CD4-positive, alpha-beta memory T cell (primary cell): ENCODE measurements at regions not wholly inside any gene's neighbourhood (a gene's known extent, or its start where the extent isn't known, plus 50 kb on each side); places are given as distances from the start of the nearest gene placed in this dataset.
"Not testable (repeated sequence)": the region's sequence is repeated elsewhere in the genome, so short reads cannot be mapped to it uniquely, and the experiment has no call there.

Source experiments
- CTCF ChIA-PET: fragments of 350-600 bp; sonication (Branson Sonifier 250); formaldehyde crosslinking; loops from one replicate; lab custom pipeline; 2021; ENCODE audit warnings: inconsistent platforms; ENCODE audit not compliant: partially characterized antibody; lab: Charles Lee
- POLR2A ChIA-PET: fragments of 350-600 bp; sonication (Branson Sonifier 250); formaldehyde crosslinking; loops from one replicate; lab custom pipeline; 2021; ENCODE audit not compliant: partially characterized antibody; lab: Charles Lee
- DNase-seq, 5 donors: peaks; one replicate each; pipeline versions ENCODE4 v3.0.0 to v3.0.0-alpha.2; 2020 to 2022; ENCODE audit warnings: mixed read lengths in 1 of 5
- H3K27ac ChIP-seq: one replicate; pipeline ENCODE4 v1.7.0; 2013; ENCODE audit warnings: low read depth, low read length
- H3K27me3 ChIP-seq: 2 replicates; pipeline ENCODE4 v1.7.0; 2013; ENCODE audit warnings: mild to moderate bottlenecking, low read length, moderate library complexity; ENCODE audit not compliant: insufficient read depth
- H3K36me3 ChIP-seq: 2 replicates; pipeline ENCODE4 v1.7.0; 2013; ENCODE audit warnings: mild to moderate bottlenecking, low read length, moderate library complexity; ENCODE audit not compliant: insufficient read depth
- H3K4me1 ChIP-seq: 2 replicates; pipeline ENCODE4 v1.7.0; 2013; ENCODE audit warnings: mild to moderate bottlenecking, low read length, moderate library complexity; ENCODE audit not compliant: insufficient read depth
- H3K4me3 ChIP-seq, 2 donors: one replicate each; pipeline ENCODE4 v1.7.0; 2013; ENCODE audit warnings: low read length in 2 of 2, mild to moderate bottlenecking in 1 of 2
- H3K9me3 ChIP-seq, 2 donors: one replicate each; pipeline ENCODE4 v1.7.0; 2013; ENCODE audit warnings: low read length in 2 of 2, control low read depth in 1 of 2; ENCODE audit not compliant: control insufficient read depth in 1 of 2
- H3K27ac Mint-ChIP-seq, 7 donors: one replicate each; pipeline ENCODE4 v1.8.0; 2020 to 2021; ENCODE audit warnings: mixed read lengths in 7 of 7, mild to moderate bottlenecking in 6 of 7, inconsistent platforms in 3 of 7, moderate library complexity in 3 of 7
- H3K27me3 Mint-ChIP-seq, 2 donors: one replicate each; pipeline ENCODE4 v1.8.0; 2020 to 2021; ENCODE audit warnings: mixed read lengths in 2 of 2
- H3K36me3 Mint-ChIP-seq, 2 donors: one replicate each; pipeline ENCODE4 v1.8.0; 2020 to 2021; ENCODE audit warnings: mixed read lengths in 2 of 2, inconsistent platforms in 1 of 2, mild to moderate bottlenecking in 1 of 2
- H3K4me1 Mint-ChIP-seq, 4 donors: one replicate each; pipeline ENCODE4 v1.8.0; 2020 to 2021; ENCODE audit warnings: mixed read lengths in 4 of 4, mild to moderate bottlenecking in 1 of 4
- H3K4me3 Mint-ChIP-seq, 8 donors: one replicate each; pipeline ENCODE4 v1.8.0; 2020 to 2021; ENCODE audit warnings: mixed read lengths in 8 of 8, mild to moderate bottlenecking in 7 of 8, moderate library complexity in 6 of 8, inconsistent platforms in 3 of 8
- H3K9me3 Mint-ChIP-seq, 8 donors: one replicate each; pipeline ENCODE4 v1.8.0; 2020 to 2021; ENCODE audit warnings: mixed read lengths in 8 of 8, mild to moderate bottlenecking in 5 of 8, inconsistent platforms in 3 of 8, moderate library complexity in 1 of 8
- intact Hi-C: fragments of 100-400 bp; cut with micrococcal nuclease; formaldehyde crosslinking; loops from one replicate; pipeline ENCODE4 v1.15.1; 2023

GRCh38 chr7:118995350-118995749 lies 770.8 kb downstream of the ANKRD7 start:
- intact Hi-C loops: no loop called here
- DNase-seq: no peak
- POLR2A ChIA-PET: no interaction called here
- Histone ChIP-seq H3K36me3 (no peaks in the 10 kb centered on the region), H3K4me3 (no peak overlapping the region), H3K4me1 (no peaks in the 10 kb centered on the region), H3K9me3 (no peaks in the 10 kb centered on the region), H3K27ac (no peak overlapping the region), H3K27me3 (no peaks in the 10 kb centered on the region)
- Mint-ChIP-seq H3K27ac (no peak overlapping the region), H3K4me3 (no peak overlapping the region), H3K9me3 (peaks cover 0 to 3% (median under 1%) of the 10 kb centered on the region in 8 donors), H3K4me1 (no peaks in the 10 kb centered on the region), H3K36me3 (no peaks in the 10 kb centered on the region), H3K27me3 (no peaks in the 10 kb centered on the region)
- CTCF ChIA-PET: no interaction called here

- no peak for DNase-seq
- Histone ChIP-seq H3K27ac (no peak overlapping the region), H3K9me3 (no peaks in the 10 kb centered on the region), H3K36me3 (no peaks in the 10 kb centered on the region), H3K27me3 (no peaks in the 10 kb centered on the region), H3K4me3 (no peak overlapping the region), H3K4me1 (no peaks in the 10 kb centered on the region)
- H3K4me1 Mint-ChIP-seq: no peaks in the 10 kb centered on the region
- H3K36me3 Mint-ChIP-seq: no peaks in the 10 kb centered on the region
- ChIA-PET POLR2A (no interaction called here), CTCF (no interaction called here)
- H3K27me3 Mint-ChIP-seq: no peaks in the 10 kb centered on the region
- intact Hi-C loops: no loop called here
- peaks cover 0 to 6% (median 1%) of the 10 kb centered on the region in 8 donors for H3K9me3 Mint-ChIP-seq
- no peak overlapping the region for H3K4me3 Mint-ChIP-seq
- no peak overlapping the region for H3K27ac Mint-ChIP-seq
Observed at GRCh38 chr7:119007236-119007635, 782.7 kb downstream of the ANKRD7 start.

- Histone ChIP-seq H3K9me3 (no peaks in the 10 kb centered on the region), H3K4me3 (no peak overlapping the region), H3K27me3 (no peaks in the 10 kb centered on the region), H3K36me3 (no peaks in the 10 kb centered on the region), H3K27ac (no peak overlapping the region), H3K4me1 (no peaks in the 10 kb centered on the region)
- Mint-ChIP-seq H3K27me3 (no peaks in the 10 kb centered on the region), H3K36me3 (no peaks in the 10 kb centered on the region), H3K4me1 (no peaks in the 10 kb centered on the region), H3K27ac (no peak overlapping the region), H3K4me3 (no peak overlapping the region), H3K9me3 (peaks cover 0 to 6% (median 3%) of the 10 kb centered on the region in 8 donors)
- POLR2A ChIA-PET: no interaction called here
- CTCF ChIA-PET: no interaction called here
- no peak for DNase-seq
- intact Hi-C loops: no loop called here
Observed at GRCh38 chr7:119010635-119011034, 786.1 kb downstream of the ANKRD7 start.

GRCh38 chr7:119026391-119026790 lies 801.9 kb downstream of the ANKRD7 start:
- H3K27ac Mint-ChIP-seq: no peak overlapping the region
- Histone ChIP-seq H3K27ac (no peak overlapping the region), H3K4me1 (no peaks in the 10 kb centered on the region), H3K4me3 (no peak overlapping the region), H3K27me3 (no peaks in the 10 kb centered on the region), H3K36me3 (no peaks in the 10 kb centered on the region), H3K9me3 (peaks cover 0 to 5% of the 10 kb centered on the region in 2 donors)
- no peak for DNase-seq
- ChIA-PET CTCF (no interaction called here), POLR2A (no interaction called here)
- intact Hi-C loops: no loop called here
- no peaks in the 10 kb centered on the region for H3K27me3 Mint-ChIP-seq
- no peaks in the 10 kb centered on the region for H3K36me3 Mint-ChIP-seq
- no peaks in the 10 kb centered on the region for H3K4me1 Mint-ChIP-seq
- no peak overlapping the region for H3K4me3 Mint-ChIP-seq
- H3K9me3 Mint-ChIP-seq: peaks cover 5 to 17% (median 12%) of the 10 kb centered on the region in 8 donors

GRCh38 chr7:119028736-119029135 lies 804.2 kb downstream of the ANKRD7 start:
- H3K4me3 Mint-ChIP-seq: no peak overlapping the region
- POLR2A ChIA-PET: no interaction called here

GRCh38 chr7:119032136-119032535 lies 807.6 kb downstream of the ANKRD7 start:
- CTCF ChIA-PET, H3K4me1 ChIP-seq, H3K27me3 ChIP-seq, H3K27me3 Mint-ChIP-seq, H3K27ac Mint-ChIP-seq, H3K27ac ChIP-seq, H3K36me3 Mint-ChIP-seq, POLR2A ChIA-PET, DNase-seq, H3K4me1 Mint-ChIP-seq, H3K9me3 ChIP-seq, H3K4me3 Mint-ChIP-seq, H3K36me3 ChIP-seq, intact Hi-C loops, H3K4me3 ChIP-seq: not testable (repeated sequence)
- peaks cover 5 to 24% (median 10%) of the 10 kb centered on the region in 8 donors for H3K9me3 Mint-ChIP-seq

More at GRCh38 chr7:119028736-119029135, 804.2 kb downstream of the ANKRD7 start:
- DNase-seq: no peak
- Histone ChIP-seq H3K36me3 (no peaks in the 10 kb centered on the region), H3K4me1 (no peaks in the 10 kb centered on the region), H3K27ac (no peak overlapping the region), H3K27me3 (no peaks in the 10 kb centered on the region), H3K4me3 (no peak overlapping the region), H3K9me3 (no peaks in the 10 kb centered on the region)
- H3K27ac Mint-ChIP-seq: no peak overlapping the region
- CTCF ChIA-PET: no interaction called here
- no peaks in the 10 kb centered on the region for H3K36me3 Mint-ChIP-seq
- H3K9me3 Mint-ChIP-seq: peaks cover 5 to 17% (median 8%) of the 10 kb centered on the region in 8 donors
- intact Hi-C loops: no loop called here
- no peaks in the 10 kb centered on the region for H3K27me3 Mint-ChIP-seq
- H3K4me1 Mint-ChIP-seq: no peaks in the 10 kb centered on the region

GRCh38 chr7:119033641-119034040 lies 809.1 kb downstream of the ANKRD7 start:
- ChIA-PET CTCF (no interaction called here), POLR2A (no interaction called here)
- Mint-ChIP-seq H3K36me3 (no peaks in the 10 kb centered on the region), H3K9me3 (peaks cover 5 to 29% (median 12%) of the 10 kb centered on the region in 8 donors), H3K4me3 (no peak overlapping the region), H3K27me3 (no peaks in the 10 kb centered on the region), H3K4me1 (no peaks in the 10 kb centered on the region), H3K27ac (no peak overlapping the region)
- Histone ChIP-seq H3K4me1 (no peaks in the 10 kb centered on the region), H3K4me3 (no peak overlapping the region), H3K27ac (no peak overlapping the region), H3K27me3 (no peaks in the 10 kb centered on the region), H3K36me3 (no peaks in the 10 kb centered on the region), H3K9me3 (no peaks in the 10 kb centered on the region)
- DNase-seq: no peak
- intact Hi-C loops: no loop called here

- ChIA-PET POLR2A (no interaction called here), CTCF (no interaction called here)
- Histone ChIP-seq H3K36me3 (no peaks in the 10 kb centered on the region), H3K27ac (no peak overlapping the region), H3K9me3 (no peaks in the 10 kb centered on the region), H3K27me3 (no peaks in the 10 kb centered on the region), H3K4me1 (no peaks in the 10 kb centered on the region), H3K4me3 (no peak overlapping the region)
- Mint-ChIP-seq H3K4me3 (no peak overlapping the region), H3K4me1 (no peaks in the 10 kb centered on the region), H3K9me3 (peaks cover 5 to 36% (median 20%) of the 10 kb centered on the region in 8 donors), H3K27me3 (no peaks in the 10 kb centered on the region), H3K36me3 (no peaks in the 10 kb centered on the region), H3K27ac (no peak overlapping the region)
- intact Hi-C loops: no loop called here
- DNase-seq: no peak
Observed at GRCh38 chr7:119037941-119038340, 813.4 kb downstream of the ANKRD7 start.
